ENCODE measurements at regions not wholly inside any gene's neighbourhood (a gene's known extent, or its start where the extent isn't known, plus 50 kb on each side); places are given as distances from the start of the nearest gene placed in this dataset.

- DNase-seq, result no peak
- Histone ChIP-seq H3K36me3 (no peaks in the 10 kb centered on the region), H3K4me3 (no peak overlapping the region), H3K27me3 (no peaks in the 10 kb centered on the region), H3K4me1 (no peaks in the 10 kb centered on the region), H3K9me3 (no peaks in the 10 kb centered on the region), H3K27ac (no peak overlapping the region)
- intact Hi-C loops (cut with DNase I; ENCODE audit: low total_unique reads), result no loop called here
- TF ChIP-seq CTCF (IDR thresholded peaks at IDR 0.05), result no peak
- no peak for TF ChIP-seq POLR2A (IDR thresholded peaks at IDR 0.05)
These were observed 908.6 kb downstream of the SORCS3 start for GRCh38 chr10:105549731-105550130.

- TF ChIP-seq CTCF (IDR thresholded peaks at IDR 0.05) (no peak), POLR2A (IDR thresholded peaks at IDR 0.05) (no peak)
- DNase-seq, result no peak
- Histone ChIP-seq H3K27me3 (no peaks in the 10 kb centered on the region), H3K4me1 (no peaks in the 10 kb centered on the region), H3K36me3 (no peaks in the 10 kb centered on the region), H3K9me3 (no peaks in the 10 kb centered on the region), H3K27ac (no peak overlapping the region), H3K4me3 (no peak overlapping the region)
- intact Hi-C loops (cut with DNase I; ENCODE audit: low total_unique reads), result no loop called here
These were observed 904.0 kb downstream of the SORCS3 start for GRCh38 chr10:105545101-105545500.

- no peaks in the 10 kb centered on the region for H3K4me1 ChIP-seq
- no peak for DNase-seq
- TF ChIP-seq POLR2A (IDR thresholded peaks at IDR 0.05) (no peak), CTCF (IDR thresholded peaks at IDR 0.05) (no peak)
- H3K27ac ChIP-seq, result no peak overlapping the region
- H3K9me3 ChIP-seq, result no peaks in the 10 kb centered on the region
- no peaks in the 10 kb centered on the region for H3K27me3 ChIP-seq
- H3K36me3 ChIP-seq, result no peaks in the 10 kb centered on the region
- no peak overlapping the region for H3K4me3 ChIP-seq
- intact Hi-C loops (cut with DNase I; ENCODE audit: low total_unique reads), result no loop called here
These were observed 899.3 kb downstream of the SORCS3 start for GRCh38 chr10:105540381-105540780.

- H3K36me3 ChIP-seq, result no peaks in the 10 kb centered on the region
These were observed 897.8 kb downstream of the SORCS3 start for GRCh38 chr10:105538874-105539273.

GRCh38 chr10:105535478-105535877 is 894.4 kb downstream of the SORCS3 start:
- intact Hi-C loops (cut with DNase I; ENCODE audit: low total_unique reads), result no loop called here
- no peak for DNase-seq
- TF ChIP-seq CTCF (IDR thresholded peaks at IDR 0.05), result no peak
- no peak for TF ChIP-seq POLR2A (IDR thresholded peaks at IDR 0.05)
- H3K27me3 ChIP-seq, result no peaks in the 10 kb centered on the region
- no peak overlapping the region for H3K27ac ChIP-seq
- H3K36me3 ChIP-seq, result no peaks in the 10 kb centered on the region
- H3K4me3 ChIP-seq, result no peak overlapping the region
- H3K9me3 ChIP-seq, result no peaks in the 10 kb centered on the region
- no peaks in the 10 kb centered on the region for H3K4me1 ChIP-seq

More at GRCh38 chr10:105538874-105539273, 897.8 kb downstream of the SORCS3 start:
- TF ChIP-seq POLR2A (IDR thresholded peaks at IDR 0.05) (no peak), CTCF (IDR thresholded peaks at IDR 0.05) (no peak)
- Histone ChIP-seq H3K4me1 (no peaks in the 10 kb centered on the region), H3K9me3 (no peaks in the 10 kb centered on the region), H3K27me3 (no peaks in the 10 kb centered on the region), H3K27ac (no peak overlapping the region), H3K4me3 (no peak overlapping the region)
- intact Hi-C loops (cut with DNase I; ENCODE audit: low total_unique reads), result no loop called here
- DNase-seq, result no peak

Measured in uterus (tissue), 3 donors.